ENCODE measurements at regions not wholly inside any gene's neighbourhood (a gene's known extent, or its start where the extent isn't known, plus 50 kb on each side); places are given as distances from the start of the nearest gene placed in this dataset.
A peak's percentile ranks its signal among the peaks of the same experiment; 100 is the strongest.
"Not testable (repeated sequence)": the region's sequence is repeated elsewhere in the genome, so short reads cannot be mapped to it uniquely, and the experiment has no call there.

- no peak overlapping the region for H3K4me3 ChIP-seq (ENCODE audit: low read length)
- DNase-seq (ENCODE audit: low read depth, low spot score) = no peak
Measured at GRCh38 chr1:209116705-209117104, 466.8 kb upstream of the CAMK1G start.

- DNase-seq (ENCODE audit: low read depth, low spot score) = no peak
- H3K4me3 ChIP-seq (ENCODE audit: low read length) = no peak overlapping the region
Measured at GRCh38 chr1:209123601-209124000, 459.9 kb upstream of the CAMK1G start.

- H3K4me3 ChIP-seq (ENCODE audit: low read length); DNase-seq (ENCODE audit: low read depth, low spot score): not testable (repeated sequence)
Measured at GRCh38 chr1:209129091-209129490, 454.4 kb upstream of the CAMK1G start.

GRCh38 chr1:209130886-209131285 lies 452.6 kb upstream of the CAMK1G start:
- DNase-seq (ENCODE audit: low read depth, low spot score) = no peak

GRCh38 chr1:209132736-209133467 lies 450.6 kb upstream of the CAMK1G start:
- DNase-seq (ENCODE audit: low read depth, low spot score) = no peak
- H3K4me3 ChIP-seq (ENCODE audit: low read length) = no peak overlapping the region

More at GRCh38 chr1:209130886-209131285, 452.6 kb upstream of the CAMK1G start:
- H3K4me3 ChIP-seq (ENCODE audit: low read length) = no peak overlapping the region

- DNase-seq (ENCODE audit: low read depth, low spot score) = no peak
- no peak overlapping the region for H3K4me3 ChIP-seq (ENCODE audit: low read length)
Measured at GRCh38 chr1:209134001-209134400, 449.5 kb upstream of the CAMK1G start.

- DNase-seq (ENCODE audit: low read depth, low spot score) = no peak
- no peak overlapping the region for H3K4me3 ChIP-seq (ENCODE audit: low read length)
Measured at GRCh38 chr1:209143916-209144315, 439.6 kb upstream of the CAMK1G start.

- peak; percentile 56 for DNase-seq (ENCODE audit: low read depth, low spot score)
- no peak overlapping the region for H3K4me3 ChIP-seq (ENCODE audit: low read length)
Measured at GRCh38 chr1:209150114-209150513, 433.4 kb upstream of the CAMK1G start.

GRCh38 chr1:209153411-209153810 lies 430.1 kb upstream of the CAMK1G start:
- no peak for DNase-seq (ENCODE audit: low read depth, low spot score)
- H3K4me3 ChIP-seq (ENCODE audit: low read length) = no peak overlapping the region

GRCh38 chr1:209154912-209155311 lies 428.6 kb upstream of the CAMK1G start:
- DNase-seq (ENCODE audit: low read depth, low spot score) = no peak
- H3K4me3 ChIP-seq (ENCODE audit: low read length) = no peak overlapping the region

GRCh38 chr1:209155546-209155945 lies 428.0 kb upstream of the CAMK1G start:
- DNase-seq (ENCODE audit: low read depth, low spot score) = no peak
- no peak overlapping the region for H3K4me3 ChIP-seq (ENCODE audit: low read length)

GRCh38 chr1:209156991-209157390 lies 426.5 kb upstream of the CAMK1G start:
- no peak overlapping the region for H3K4me3 ChIP-seq (ENCODE audit: low read length)
- no peak for DNase-seq (ENCODE audit: low read depth, low spot score)

GRCh38 chr1:209157546-209158249 lies 425.8 kb upstream of the CAMK1G start:
- DNase-seq (ENCODE audit: low read depth, low spot score) = no peak
- no peak overlapping the region for H3K4me3 ChIP-seq (ENCODE audit: low read length)

GRCh38 chr1:209158851-209159250 lies 424.7 kb upstream of the CAMK1G start:
- DNase-seq (ENCODE audit: low read depth, low spot score) = no peak
- no peak overlapping the region for H3K4me3 ChIP-seq (ENCODE audit: low read length)

- no peak for DNase-seq (ENCODE audit: low read depth, low spot score)
- H3K4me3 ChIP-seq (ENCODE audit: low read length) = no peak overlapping the region
Measured at GRCh38 chr1:209160230-209160629, 423.3 kb upstream of the CAMK1G start.

GRCh38 chr1:209162651-209163050 lies 420.9 kb upstream of the CAMK1G start:
- DNase-seq (ENCODE audit: low read depth, low spot score) = no peak

GRCh38 chr1:209168204-209168603 lies 415.3 kb upstream of the CAMK1G start:
- H3K4me3 ChIP-seq (ENCODE audit: low read length) = no peak overlapping the region
- no peak for DNase-seq (ENCODE audit: low read depth, low spot score)

More at GRCh38 chr1:209162651-209163050, 420.9 kb upstream of the CAMK1G start:
- no peak overlapping the region for H3K4me3 ChIP-seq (ENCODE audit: low read length)

GRCh38 chr1:209171151-209171550 lies 412.4 kb upstream of the CAMK1G start:
- no peak for DNase-seq (ENCODE audit: low read depth, low spot score)
- no peak overlapping the region for H3K4me3 ChIP-seq (ENCODE audit: low read length)

- DNase-seq (ENCODE audit: low read depth, low spot score) = no peak
- no peak overlapping the region for H3K4me3 ChIP-seq (ENCODE audit: low read length)
Measured at GRCh38 chr1:209172286-209172685, 411.2 kb upstream of the CAMK1G start.

- not testable (repeated sequence) for DNase-seq (ENCODE audit: low read depth, low spot score); H3K4me3 ChIP-seq (ENCODE audit: low read length)
Measured at GRCh38 chr1:209172792-209173542, 410.5 kb upstream of the CAMK1G start.
